Limb (tissue), 2 donors: ENCODE measurements at regions not wholly inside any gene's neighbourhood (a gene's known extent, or its start where the extent isn't known, plus 50 kb on each side); places are given as distances from the start of the nearest gene placed in this dataset.
"Not testable (repeated sequence)": the region's sequence is repeated elsewhere in the genome, so short reads cannot be mapped to it uniquely, and the experiment has no call there.

ENCODE experiments used
- DNase-seq, 2 donors: peaks; one replicate each; pipeline ENCODE4 v3.0.0-alpha.2; 2016; ENCODE audit errors: extremely low spot score in 2 of 2

GRCh38 chr15:24485885-24486567, 189.5 kb upstream of the NPAP1 start:
- not testable (repeated sequence) for DNase-seq

GRCh38 chr15:24488164-24488907, 187.2 kb upstream of the NPAP1 start:
- DNase-seq, result not testable (repeated sequence)

- not testable (repeated sequence) for DNase-seq
These were observed 170.4 kb upstream of the NPAP1 start for GRCh38 chr15:24505216-24505615.

- DNase-seq, result not testable (repeated sequence)
These were observed 165.9 kb upstream of the NPAP1 start for GRCh38 chr15:24509714-24510113.

- not testable (repeated sequence) for DNase-seq
These were observed 164.0 kb upstream of the NPAP1 start for GRCh38 chr15:24511598-24511997.

GRCh38 chr15:24518772-24519171, 156.8 kb upstream of the NPAP1 start:
- not testable (repeated sequence) for DNase-seq

- DNase-seq, result not testable (repeated sequence)
These were observed 144.3 kb upstream of the NPAP1 start for GRCh38 chr15:24531235-24531634.

- not testable (repeated sequence) for DNase-seq
These were observed 141.5 kb upstream of the NPAP1 start for GRCh38 chr15:24534032-24534431.

GRCh38 chr15:24557281-24557680, 118.3 kb upstream of the NPAP1 start:
- not testable (repeated sequence) for DNase-seq

GRCh38 chr15:24607636-24608035, 67.9 kb upstream of the NPAP1 start:
- no peak for DNase-seq

GRCh38 chr15:24617646-24618045, 57.9 kb upstream of the NPAP1 start:
- DNase-seq, result no peak

- no peak for DNase-seq
These were observed 53.9 kb upstream of the NPAP1 start for GRCh38 chr15:24621630-24622215.
